Fibroblast of pulmonary artery (primary cell): ENCODE measurements at regions not wholly inside any gene's neighbourhood (a gene's known extent, or its start where the extent isn't known, plus 50 kb on each side); places are given as distances from the start of the nearest gene placed in this dataset.

ENCODE experiments used
- DNase-seq: peaks from one replicate; pipeline ENCODE4 v3.0.0-alpha.2; 2010; ENCODE audit warnings: low read depth
- H3K4me3 ChIP-seq: replicated peaks from 2 replicates; pipeline ENCODE4 v1.5.1; 2011; ENCODE audit warnings: low read depth, mild to moderate bottlenecking, control low read depth, low read length, moderate library complexity
- TF ChIP-seq, protein P1 (sequence below): IDR thresholded peaks from 2 replicates; pipeline ENCODE4 v1.5.1; 2011; ENCODE audit warnings: mild to moderate bottlenecking, control low read depth, low read length, inconsistent platforms; ENCODE audit errors: missing control alignments

DNA sequence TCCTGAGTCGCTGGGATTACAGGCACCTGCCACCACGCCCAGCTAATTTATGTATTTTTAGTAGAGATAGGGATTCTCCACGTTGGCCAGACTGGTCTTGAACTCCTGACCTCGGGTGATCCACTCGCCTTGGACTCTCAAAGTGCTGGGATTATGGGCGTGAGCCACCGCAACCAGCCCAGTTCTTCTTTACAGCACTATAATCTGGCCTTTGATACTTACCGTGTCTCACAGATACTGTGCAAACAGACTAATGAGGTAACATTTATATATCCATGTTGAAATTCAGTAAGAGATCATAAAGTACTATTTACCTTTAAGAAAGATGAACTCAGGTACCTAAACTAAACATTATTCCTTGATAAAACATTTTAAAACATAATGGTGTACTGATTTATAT lies 121.8 kb upstream of the PRR20A start:
- H3K4me3 ChIP-seq: no peak overlapping the region
- DNase-seq: no peak
- TF ChIP-seq, protein P1, sequence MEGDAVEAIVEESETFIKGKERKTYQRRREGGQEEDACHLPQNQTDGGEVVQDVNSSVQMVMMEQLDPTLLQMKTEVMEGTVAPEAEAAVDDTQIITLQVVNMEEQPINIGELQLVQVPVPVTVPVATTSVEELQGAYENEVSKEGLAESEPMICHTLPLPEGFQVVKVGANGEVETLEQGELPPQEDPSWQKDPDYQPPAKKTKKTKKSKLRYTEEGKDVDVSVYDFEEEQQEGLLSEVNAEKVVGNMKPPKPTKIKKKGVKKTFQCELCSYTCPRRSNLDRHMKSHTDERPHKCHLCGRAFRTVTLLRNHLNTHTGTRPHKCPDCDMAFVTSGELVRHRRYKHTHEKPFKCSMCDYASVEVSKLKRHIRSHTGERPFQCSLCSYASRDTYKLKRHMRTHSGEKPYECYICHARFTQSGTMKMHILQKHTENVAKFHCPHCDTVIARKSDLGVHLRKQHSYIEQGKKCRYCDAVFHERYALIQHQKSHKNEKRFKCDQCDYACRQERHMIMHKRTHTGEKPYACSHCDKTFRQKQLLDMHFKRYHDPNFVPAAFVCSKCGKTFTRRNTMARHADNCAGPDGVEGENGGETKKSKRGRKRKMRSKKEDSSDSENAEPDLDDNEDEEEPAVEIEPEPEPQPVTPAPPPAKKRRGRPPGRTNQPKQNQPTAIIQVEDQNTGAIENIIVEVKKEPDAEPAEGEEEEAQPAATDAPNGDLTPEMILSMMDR: no peak

DNA sequence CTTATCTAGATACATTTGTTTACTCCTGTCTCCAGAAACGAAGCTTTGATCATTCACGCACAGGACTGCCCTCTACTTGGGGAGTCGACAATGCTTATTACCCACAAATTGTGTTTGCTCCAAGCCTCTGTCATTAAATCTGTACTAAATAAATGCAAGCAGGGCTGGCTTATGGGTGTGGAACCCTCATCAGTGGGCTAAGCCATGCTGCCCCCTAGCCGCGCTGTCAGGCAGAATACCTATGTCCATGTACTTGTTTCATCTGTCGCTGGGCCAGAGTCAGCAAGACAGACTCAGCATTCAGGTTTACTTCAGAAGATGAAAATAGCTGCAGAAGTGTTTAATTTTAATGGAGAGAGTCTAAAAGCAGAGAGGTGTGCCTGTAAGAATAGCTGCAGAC lies 110.0 kb upstream of the PRR20A start:
- no peak overlapping the region for H3K4me3 ChIP-seq
- no peak for DNase-seq
- TF ChIP-seq, protein P1: no peak

DNA sequence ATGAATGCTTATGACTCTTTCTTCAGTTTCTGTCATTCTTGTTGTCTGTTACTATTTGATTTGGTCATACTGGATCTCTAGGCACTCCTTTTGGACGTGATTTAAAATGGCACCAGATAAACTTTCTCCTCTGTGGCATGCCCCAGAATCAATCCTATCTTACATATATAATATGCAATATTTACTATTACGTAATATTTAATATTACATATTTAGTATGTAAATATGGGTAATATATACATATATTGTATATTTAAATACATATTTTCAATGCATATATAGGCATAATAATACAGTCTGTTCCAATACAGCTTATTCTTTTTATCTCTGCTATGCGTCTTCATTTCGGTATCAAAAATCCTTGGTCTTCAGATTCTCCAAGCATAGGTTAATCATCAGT lies 104.4 kb upstream of the PRR20A start:
- no peak for DNase-seq
- TF ChIP-seq, protein P1: no peak
- no peak overlapping the region for H3K4me3 ChIP-seq

DNA sequence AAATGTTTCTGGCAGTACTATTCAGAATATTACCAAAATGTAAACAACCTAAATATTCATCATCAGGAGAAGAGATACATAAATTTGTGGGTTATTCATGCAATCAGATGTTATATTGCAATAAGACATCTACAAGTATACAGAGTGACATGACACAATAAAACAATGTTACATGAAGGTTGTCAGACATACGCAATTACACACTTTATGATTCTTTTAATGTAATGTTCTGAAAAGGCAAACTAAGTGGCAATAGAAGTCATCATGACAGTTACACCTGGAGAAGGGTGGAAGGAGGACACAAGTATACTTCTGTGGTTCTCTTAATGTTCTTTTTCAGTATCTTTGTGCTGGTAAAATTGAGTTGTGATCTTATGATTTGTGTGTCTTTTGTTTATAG lies 95.8 kb upstream of the PRR20A start:
- no peak for DNase-seq
- TF ChIP-seq, protein P1: no peak
- H3K4me3 ChIP-seq: no peak overlapping the region

DNA sequence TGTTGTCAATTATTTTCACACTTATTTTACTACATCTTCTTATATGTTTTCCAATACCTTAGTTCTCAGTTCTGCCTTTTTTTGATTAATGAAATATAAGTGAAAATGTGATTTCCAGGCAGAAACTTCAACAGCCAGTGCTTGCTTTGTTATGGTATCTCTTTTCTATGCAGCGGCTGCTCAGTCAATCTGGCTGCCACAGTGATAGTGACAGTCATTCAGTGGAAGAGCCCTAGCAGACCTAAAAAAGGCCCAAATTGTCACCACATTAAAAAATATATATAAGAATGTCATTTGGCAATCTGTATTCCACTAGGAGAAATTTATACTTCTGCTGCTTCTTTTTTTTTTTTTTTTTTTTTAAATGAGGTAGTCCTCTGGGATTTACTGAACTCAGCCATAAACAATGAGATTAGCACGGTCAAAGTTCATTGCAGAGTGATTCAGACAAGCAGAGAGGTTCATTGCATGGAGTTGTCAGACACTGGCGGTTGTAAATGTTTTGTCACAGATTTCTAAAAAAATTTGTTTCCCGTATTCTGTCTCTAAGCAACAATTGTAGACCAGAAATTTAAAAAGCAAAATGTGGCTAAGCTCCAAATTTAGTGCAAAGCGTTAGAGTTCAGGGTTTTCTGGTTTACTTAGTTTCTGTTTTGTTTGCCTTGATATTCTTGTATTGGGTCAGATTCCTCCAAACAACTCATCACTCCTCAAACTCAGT lies 94.7 kb upstream of the PRR20A start:
- TF ChIP-seq, protein P1: no peak
- peak; percentile 50 for DNase-seq
- peak overlapping the region; percentile 10 for H3K4me3 ChIP-seq

DNA sequence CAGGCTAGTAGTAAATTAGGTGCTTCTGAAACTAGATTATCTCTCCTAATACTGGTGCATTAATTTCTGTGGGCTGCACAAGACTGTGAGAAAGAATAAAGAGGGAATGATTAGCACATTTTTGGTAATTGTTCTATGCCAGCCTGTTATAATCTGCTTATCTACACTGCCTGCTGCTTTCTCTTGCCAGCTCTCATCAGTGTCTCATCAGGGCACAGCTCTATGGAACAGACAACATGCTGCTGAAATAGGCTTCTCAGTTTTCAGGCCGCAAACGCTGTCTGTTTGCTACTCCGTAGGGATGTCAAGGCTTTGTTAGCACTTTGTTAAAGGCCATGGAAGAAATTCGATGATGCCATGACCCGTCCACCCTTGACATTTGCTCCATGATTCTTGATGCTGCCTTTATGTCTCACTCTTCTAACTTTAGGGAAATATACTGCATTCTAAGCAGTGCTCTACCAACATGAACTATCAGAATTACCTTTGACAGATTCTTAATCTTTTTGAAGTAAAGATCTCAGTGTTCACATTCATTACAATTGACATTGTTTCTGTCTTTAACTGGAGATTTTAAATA lies 84.0 kb upstream of the PRR20A start:
- no peak for DNase-seq
- H3K4me3 ChIP-seq: no peak overlapping the region
- TF ChIP-seq, protein P1: no peak

DNA sequence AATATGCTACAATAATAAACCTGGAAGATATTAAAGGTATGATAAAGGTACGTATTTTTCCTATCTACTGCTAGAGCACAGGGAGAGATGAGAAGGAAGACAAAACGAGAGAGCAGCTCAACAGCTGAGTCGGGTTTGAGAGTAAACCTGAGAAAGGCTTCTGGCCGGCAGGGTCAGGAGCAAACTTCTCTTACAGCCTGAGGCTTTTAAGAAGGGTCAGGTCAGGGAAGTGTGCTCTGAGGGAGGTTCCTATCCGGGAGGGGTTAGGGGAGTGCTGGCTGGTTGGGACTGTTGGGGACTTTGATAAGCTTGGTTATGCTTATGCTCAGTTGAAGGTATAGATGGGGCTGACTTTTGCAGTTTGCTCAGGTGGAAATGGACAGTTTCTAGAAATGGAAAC lies 77.7 kb upstream of the PRR20A start:
- DNase-seq: no peak
- TF ChIP-seq, protein P1: no peak

More for the DNA sequence above, 77.7 kb upstream of the PRR20A start:
- no peak overlapping the region for H3K4me3 ChIP-seq
